RWPE1 (cell line): ENCODE measurements at regions not wholly inside any gene's neighbourhood (a gene's known extent, or its start where the extent isn't known, plus 50 kb on each side); places are given as distances from the start of the nearest gene placed in this dataset.

Source experiments
- CTCF ChIA-PET: fragments of 350-600 bp; sonication (Branson Sonifier 250); formaldehyde crosslinking; extraction: SDS; loops from one replicate; lab custom pipeline; 2021; lab: Yijun Ruan, JAX
- POLR2A ChIA-PET: fragments of 400-600 bp; formaldehyde crosslinking; extraction: SDS; loops from one replicate; lab custom pipeline; 2020; ENCODE audit warnings: antibody characterized with exemption; ENCODE audit not compliant: low non-redundant PET; lab: Yijun Ruan, JAX
- DNase-seq: peaks from one replicate; pipeline ENCODE4 v3.0.0; 2012; ENCODE audit warnings: low spot score
- H3K27ac ChIP-seq: fragments of 450-650 bp; 2 replicates; pipeline ENCODE4 v1.5.1; 2017
- CTCF ChIP-seq: fragments of 450-650 bp; conservative IDR thresholded peaks from 2 replicates; pipeline ENCODE4 v1.5.1; 2017; ENCODE audit warnings: low read depth, mild to moderate bottlenecking

GRCh38 chr20:21788082-21788481 is 82.6 kb downstream of the PAX1 start:
- no peak for DNase-seq
- TF ChIP-seq CTCF = no peak
- CTCF ChIA-PET = interaction anchor here (1.0 kb wide), 1 partner anchor 21 kb away, joined by 3 read pairs; no protein-coding TSS in a partner anchor
- POLR2A ChIA-PET = no interaction called here
- H3K27ac ChIP-seq = no peak overlapping the region

- TF ChIP-seq CTCF = no peak
- POLR2A ChIA-PET = no interaction called here
Measured at GRCh38 chr20:21781446-21782075, 76.1 kb downstream of the PAX1 start.

GRCh38 chr20:21780528-21780927 is 75.1 kb downstream of the PAX1 start:
- TF ChIP-seq CTCF = no peak
- DNase-seq = no peak
- no peak overlapping the region for H3K27ac ChIP-seq
- ChIA-PET POLR2A (no interaction called here), CTCF (interaction anchor here (0.6 kb wide), 1 partner anchor 61 kb away, joined by 3 read pairs; no protein-coding TSS in a partner anchor)

More at GRCh38 chr20:21781446-21782075, 76.1 kb downstream of the PAX1 start:
- DNase-seq = no peak
- no peak overlapping the region for H3K27ac ChIP-seq
- CTCF ChIA-PET = no interaction called here
